ENCODE measurements at regions not wholly inside any gene's neighbourhood (a gene's known extent, or its start where the extent isn't known, plus 50 kb on each side); places are given as distances from the start of the nearest gene placed in this dataset.

DNA sequence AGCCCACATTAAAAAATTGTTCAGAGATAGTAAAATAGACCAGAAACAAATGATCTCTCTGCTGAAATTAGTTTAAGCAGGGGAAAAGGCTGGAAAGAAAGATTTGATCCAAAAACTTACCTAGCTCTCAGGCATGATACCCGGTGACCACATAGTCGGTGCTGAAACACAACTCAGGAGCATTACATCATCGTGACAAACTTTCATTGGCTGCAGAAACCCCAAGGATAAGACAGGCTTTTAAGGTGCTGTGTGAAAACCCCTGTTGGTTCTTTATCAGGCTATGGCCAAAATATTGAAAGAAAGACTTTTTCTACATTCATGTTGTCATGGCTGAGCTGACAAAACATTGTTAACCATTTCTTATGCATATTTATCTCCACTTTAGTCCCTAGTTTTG, 171.7 kb upstream of the KLF12 start:
- intact Hi-C loops (cut with DNase I): no loop called here

DNA sequence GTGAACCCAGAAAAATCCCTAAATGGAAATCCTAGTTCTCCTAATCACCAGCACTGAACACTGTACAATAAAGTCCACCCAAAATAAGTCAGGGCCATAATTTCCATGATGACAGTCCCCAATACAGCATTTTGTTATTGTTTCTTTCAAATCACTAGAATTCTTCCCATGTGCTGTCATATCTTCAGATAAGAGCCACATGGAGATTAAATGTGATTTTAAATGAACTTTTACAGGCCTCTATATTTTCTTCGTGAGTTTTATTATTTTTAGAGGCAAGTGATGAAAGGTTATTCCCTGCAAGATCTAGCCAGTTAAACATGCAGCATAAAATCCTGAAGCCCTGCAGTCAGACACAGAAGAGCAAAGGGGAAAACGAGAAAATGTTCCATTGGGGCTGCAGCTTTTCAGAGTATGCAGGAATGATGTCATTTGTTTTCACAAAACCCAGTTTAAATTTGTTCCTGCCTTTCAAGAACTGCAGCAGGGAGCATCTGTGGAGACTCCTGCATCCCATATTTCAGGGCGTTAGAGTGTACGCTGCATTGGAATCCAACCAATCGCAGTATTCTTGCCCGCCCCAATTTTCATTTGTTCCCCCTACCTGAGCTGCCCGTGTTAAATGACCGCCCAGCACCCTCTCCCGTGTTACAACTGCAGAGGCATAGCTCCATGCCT, 167.2 kb upstream of the KLF12 start:
- no peak for DNase-seq
- H3K4me3 ChIP-seq: no peak overlapping the region
- TF ChIP-seq, protein P1, sequence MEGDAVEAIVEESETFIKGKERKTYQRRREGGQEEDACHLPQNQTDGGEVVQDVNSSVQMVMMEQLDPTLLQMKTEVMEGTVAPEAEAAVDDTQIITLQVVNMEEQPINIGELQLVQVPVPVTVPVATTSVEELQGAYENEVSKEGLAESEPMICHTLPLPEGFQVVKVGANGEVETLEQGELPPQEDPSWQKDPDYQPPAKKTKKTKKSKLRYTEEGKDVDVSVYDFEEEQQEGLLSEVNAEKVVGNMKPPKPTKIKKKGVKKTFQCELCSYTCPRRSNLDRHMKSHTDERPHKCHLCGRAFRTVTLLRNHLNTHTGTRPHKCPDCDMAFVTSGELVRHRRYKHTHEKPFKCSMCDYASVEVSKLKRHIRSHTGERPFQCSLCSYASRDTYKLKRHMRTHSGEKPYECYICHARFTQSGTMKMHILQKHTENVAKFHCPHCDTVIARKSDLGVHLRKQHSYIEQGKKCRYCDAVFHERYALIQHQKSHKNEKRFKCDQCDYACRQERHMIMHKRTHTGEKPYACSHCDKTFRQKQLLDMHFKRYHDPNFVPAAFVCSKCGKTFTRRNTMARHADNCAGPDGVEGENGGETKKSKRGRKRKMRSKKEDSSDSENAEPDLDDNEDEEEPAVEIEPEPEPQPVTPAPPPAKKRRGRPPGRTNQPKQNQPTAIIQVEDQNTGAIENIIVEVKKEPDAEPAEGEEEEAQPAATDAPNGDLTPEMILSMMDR (IDR thresholded peaks at IDR 0.05): no peak
- no peak for TF ChIP-seq EP300 (IDR thresholded peaks at IDR 0.05)
- no peak for TF ChIP-seq POLR2A (IDR thresholded peaks at IDR 0.05)
- H3K27ac ChIP-seq: no peak overlapping the region
- H3K4me1 ChIP-seq (ENCODE audit: insufficient read depth): no peaks in the 10 kb centered on the region
- H3K36me3 ChIP-seq: no peaks in the 10 kb centered on the region
- no peaks in the 10 kb centered on the region for H3K9me3 ChIP-seq
- intact Hi-C loops (cut with DNase I): no loop called here
- no peaks in the 10 kb centered on the region for H3K27me3 ChIP-seq
- WGBS, 3 donors: 41 to 50% (median 49%) methylated on average over 9 of the region's 9 CpGs

More for the DNA sequence above, 171.7 kb upstream of the KLF12 start:
- Histone ChIP-seq H3K27ac (no peak overlapping the region), H3K4me1 (ENCODE audit: insufficient read depth) (no peaks in the 10 kb centered on the region), H3K27me3 (no peaks in the 10 kb centered on the region), H3K4me3 (no peak overlapping the region), H3K36me3 (no peaks in the 10 kb centered on the region), H3K9me3 (no peaks in the 10 kb centered on the region)
- DNase-seq: no peak
- TF ChIP-seq POLR2A (IDR thresholded peaks at IDR 0.05) (no peak), EP300 (IDR thresholded peaks at IDR 0.05) (no peak)
- TF ChIP-seq, protein P1 (IDR thresholded peaks at IDR 0.05): no peak
- WGBS, 3 donors: 7 to 20% (median 9%) methylated on average over 3 of the region's 3 CpGs

DNA sequence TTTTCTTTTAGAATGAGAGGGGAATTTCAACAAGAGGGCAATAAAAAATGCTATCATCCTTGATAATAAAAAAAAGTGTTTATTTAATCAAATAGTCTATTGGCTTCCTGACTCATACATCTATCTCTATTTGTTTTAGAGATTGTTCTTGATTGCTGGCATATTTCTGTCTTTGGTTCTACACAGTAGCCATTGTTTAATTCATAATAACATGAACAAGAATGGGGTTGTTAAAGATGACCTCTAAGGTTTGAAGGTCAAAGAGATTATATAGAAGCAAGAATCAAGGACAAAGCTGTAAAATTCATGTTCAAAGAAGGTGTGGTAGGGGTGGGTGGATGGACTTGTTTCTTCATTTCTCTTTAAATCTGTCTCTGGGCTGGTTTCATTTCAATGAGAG, 166.0 kb upstream of the KLF12 start:
- intact Hi-C loops (cut with DNase I): no loop called here
- H3K27me3 ChIP-seq: no peaks in the 10 kb centered on the region
- H3K4me3 ChIP-seq: no peak overlapping the region
- TF ChIP-seq EP300 (IDR thresholded peaks at IDR 0.05) (no peak), POLR2A (IDR thresholded peaks at IDR 0.05) (no peak)
- TF ChIP-seq, protein P1 (IDR thresholded peaks at IDR 0.05): no peak
- DNase-seq: no peak
- H3K4me1 ChIP-seq (ENCODE audit: insufficient read depth): no peaks in the 10 kb centered on the region
- no peaks in the 10 kb centered on the region for H3K9me3 ChIP-seq
- no peak overlapping the region for H3K27ac ChIP-seq
- H3K36me3 ChIP-seq: no peaks in the 10 kb centered on the region

DNA sequence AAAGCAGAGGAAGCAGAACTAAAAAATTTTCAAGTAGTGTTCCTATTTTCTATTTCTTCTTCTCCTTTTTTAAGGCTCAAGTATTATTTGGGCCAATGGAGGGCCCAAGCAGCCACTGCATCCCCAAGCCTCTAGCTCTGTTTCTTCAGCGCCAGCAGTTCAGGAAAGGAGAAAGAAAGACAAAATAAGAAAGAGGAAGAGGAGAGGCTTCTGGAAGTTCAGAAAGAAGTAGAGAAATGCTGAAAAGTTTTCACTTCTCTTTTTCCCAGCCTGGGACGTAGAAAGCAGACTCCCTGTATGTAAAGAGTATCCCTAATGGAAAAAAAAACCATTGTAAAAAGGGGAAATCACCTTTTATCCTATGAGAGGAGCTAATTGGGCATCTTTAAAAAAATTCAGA, 165.5 kb upstream of the KLF12 start:
- DNase-seq: no peak
- 91 to 100% (median 93%) methylated on average over 2 of the region's 2 CpGs for WGBS, 3 donors
- H3K27ac ChIP-seq: no peak overlapping the region
- intact Hi-C loops (cut with DNase I): no loop called here
- H3K4me1 ChIP-seq (ENCODE audit: insufficient read depth): no peaks in the 10 kb centered on the region
- H3K27me3 ChIP-seq: no peaks in the 10 kb centered on the region
- no peaks in the 10 kb centered on the region for H3K9me3 ChIP-seq
- TF ChIP-seq, protein P1 (IDR thresholded peaks at IDR 0.05): no peak
- TF ChIP-seq EP300 (IDR thresholded peaks at IDR 0.05) (no peak), POLR2A (IDR thresholded peaks at IDR 0.05) (no peak)
- no peak overlapping the region for H3K4me3 ChIP-seq
- no peaks in the 10 kb centered on the region for H3K36me3 ChIP-seq

Data from ovary (tissue), 7 donors.